Left cardiac atrium (tissue), 4 donors: ENCODE measurements at regions not wholly inside any gene's neighbourhood (a gene's known extent, or its start where the extent isn't known, plus 50 kb on each side); places are given as distances from the start of the nearest gene placed in this dataset.
A peak's percentile ranks its signal among the peaks of the same experiment; 100 is the strongest.

Experiments
- ATAC-seq, 2 donors: fragments of 200-7000 bp; cut with Tn5 transposase; one replicate each; pipeline ENCODE4 v1.9.1; 2020; ENCODE audit warnings: mild to moderate bottlenecking in 2 of 2, moderate library complexity in 2 of 2
- DNase-seq: peaks from one replicate; pipeline ENCODE4 v3.0.0-alpha.2; 2020
- intact Hi-C, 2 donors: fragments of 100-400 bp; cut with DNase I; formaldehyde crosslinking; loops; one replicate each; pipeline versions ENCODE4 v1.14.1 to v1.15.1; 2022 to 2023
- donor health status: DM: no; HTN: yes; CAD: no.
- donor health status: DM: no; HTN: yes; CAD: no; lungs with severe emphysema.
- donor health status: DM: yes; HTN: yes; CAD: no.
- donor health status: Dilated cardiomyopathy.

DNA sequence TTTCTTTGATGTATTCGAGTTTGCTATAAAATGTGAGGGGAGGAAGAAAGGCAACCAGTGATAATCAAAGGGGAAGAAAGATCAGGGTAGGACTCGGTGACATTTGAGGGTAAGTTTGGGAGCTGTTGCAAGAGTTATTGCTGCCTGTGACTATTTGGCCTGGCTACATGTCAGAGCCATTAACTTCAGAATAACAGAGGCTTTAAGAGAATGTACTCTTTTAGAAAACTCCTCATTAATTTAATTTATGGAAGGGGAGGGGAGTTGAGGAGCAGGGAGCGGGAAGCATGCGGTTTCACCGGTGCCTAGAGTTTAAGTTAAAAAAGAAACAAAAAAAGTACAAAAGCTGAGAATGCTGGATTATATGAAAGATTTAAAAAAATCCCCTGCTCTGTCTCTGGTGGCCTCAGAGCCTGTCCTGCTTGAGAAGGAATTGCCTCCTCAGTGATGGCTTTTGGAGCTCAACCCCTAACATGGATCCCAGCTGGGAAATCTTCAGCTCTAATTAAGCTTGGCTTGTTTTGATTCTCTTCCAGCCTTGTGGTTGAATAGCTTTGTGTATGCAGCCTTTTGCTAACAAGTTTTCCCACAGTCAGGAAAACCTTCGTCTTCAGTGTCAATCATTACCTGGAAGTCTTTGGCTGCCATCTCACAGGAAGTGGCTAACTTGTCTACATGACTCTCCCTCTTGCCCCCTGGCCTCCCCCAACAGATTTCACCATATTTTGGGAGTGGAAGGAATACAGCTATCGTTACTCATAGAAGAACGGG is 238.2 kb downstream of the SOX4 start:
- intact Hi-C loops = no loop called here
- DNase-seq (no peak), ATAC-seq (no peak)

DNA sequence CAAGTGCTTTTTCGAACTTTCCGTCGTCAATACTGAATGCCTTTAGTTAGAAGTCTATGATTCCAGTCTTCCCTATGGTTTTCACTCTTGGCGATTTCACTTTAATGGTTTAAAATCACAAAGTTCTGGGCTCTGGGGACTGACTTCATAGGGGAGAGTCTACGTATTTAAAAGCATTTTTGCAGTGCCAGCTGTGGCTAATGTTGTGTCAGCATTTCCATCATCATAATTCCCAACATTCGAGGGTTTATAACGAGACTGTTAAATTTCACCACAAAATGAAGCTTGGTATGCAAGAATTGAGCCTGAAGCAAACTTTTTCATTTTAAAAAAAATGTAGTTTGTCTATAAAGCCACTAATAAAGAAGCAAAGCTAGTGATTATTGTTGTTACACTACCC is 242.7 kb downstream of the SOX4 start:
- ATAC-seq (no peak), DNase-seq (no peak)
- intact Hi-C loops = no loop called here

DNA sequence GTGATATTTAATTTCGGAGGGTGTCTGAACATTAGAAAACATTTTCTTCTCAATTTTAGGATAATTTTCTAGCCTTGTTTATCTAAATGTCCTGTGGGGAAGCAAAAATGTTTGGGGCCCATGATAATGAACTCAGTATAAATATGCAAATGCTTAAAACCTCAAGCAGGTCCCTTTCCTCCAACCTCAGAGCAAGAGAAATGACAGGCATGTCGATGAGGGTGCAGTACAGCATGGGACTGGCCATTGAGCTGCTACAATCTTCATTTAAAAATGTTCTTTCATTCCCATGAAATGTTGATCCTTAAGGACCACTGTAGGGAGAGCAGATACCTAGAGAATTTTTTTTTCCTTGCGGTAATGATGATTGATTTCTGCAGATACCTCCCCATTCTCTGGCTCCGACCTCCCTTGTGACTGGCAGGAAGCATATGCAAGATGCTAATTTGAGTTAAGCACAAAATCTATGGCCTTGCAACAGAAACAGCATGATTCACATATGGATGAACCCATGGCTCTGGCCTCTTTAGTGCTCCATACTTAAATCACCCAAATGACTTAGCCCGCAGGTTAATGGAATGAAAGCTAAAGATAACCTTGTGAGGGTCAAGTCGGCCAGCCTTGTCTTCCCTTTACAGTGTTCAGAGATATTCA is 243.3 kb downstream of the SOX4 start:
- no peak for DNase-seq
- intact Hi-C loops = no loop called here
- no peak for ATAC-seq

DNA sequence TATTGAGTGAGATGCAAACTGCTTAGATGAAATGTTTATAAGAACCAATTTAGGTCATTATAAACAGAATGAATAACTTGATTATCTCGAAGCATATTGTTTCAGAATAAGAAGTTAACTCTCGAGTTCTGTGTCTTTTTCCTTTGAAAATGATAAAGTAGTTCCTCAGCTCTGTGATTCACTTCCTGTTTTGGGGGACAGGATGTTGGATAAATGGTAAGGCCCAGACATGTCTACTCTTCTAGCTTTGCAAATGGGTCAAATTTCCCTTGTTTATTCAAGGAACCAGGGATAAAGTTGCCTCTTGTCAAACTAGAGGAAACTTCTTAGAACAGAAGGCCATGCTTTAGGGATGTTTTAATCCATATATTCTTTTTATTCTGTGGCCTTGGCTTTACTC is 246.9 kb downstream of the SOX4 start:
- DNase-seq = no peak
- intact Hi-C loops = no loop called here
- peak in 1 of 2 donors; percentile 20 for ATAC-seq

DNA sequence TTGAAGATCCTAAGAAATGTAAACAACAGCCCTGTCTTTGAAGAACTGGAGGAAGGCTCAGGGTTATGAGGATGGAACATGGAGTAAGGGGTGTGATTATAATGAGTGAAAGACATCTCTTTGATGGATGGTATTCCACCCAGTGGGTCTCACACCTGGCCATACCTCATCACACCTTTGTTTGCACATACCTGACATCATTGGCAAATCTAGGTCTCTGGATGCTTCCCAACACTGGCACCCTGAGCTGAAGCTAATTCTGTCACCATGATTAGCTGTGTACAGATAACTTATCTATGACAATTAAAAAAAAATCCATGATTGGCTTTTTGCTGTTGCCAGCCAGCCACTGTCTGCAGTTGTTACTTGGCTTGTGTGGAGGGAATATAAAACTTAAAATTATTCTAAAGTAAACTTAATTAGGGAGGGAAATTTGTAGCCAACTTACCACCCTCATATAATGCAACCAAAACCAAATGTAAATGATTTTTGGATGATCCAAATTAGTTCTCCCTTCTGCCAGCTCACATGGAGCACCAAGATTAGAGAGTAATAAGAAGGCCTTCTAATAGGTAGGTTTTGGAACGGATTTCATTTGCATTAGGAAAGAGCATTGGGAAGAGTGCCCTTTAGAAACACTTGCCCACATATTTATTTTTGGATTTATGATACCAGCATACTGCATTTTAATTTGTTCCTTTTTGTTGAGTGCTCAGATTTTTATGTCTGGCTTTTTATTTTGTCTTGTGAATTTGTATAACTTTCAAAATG is 249.5 kb downstream of the SOX4 start:
- intact Hi-C loops = no loop called here
- no peak for DNase-seq

DNA sequence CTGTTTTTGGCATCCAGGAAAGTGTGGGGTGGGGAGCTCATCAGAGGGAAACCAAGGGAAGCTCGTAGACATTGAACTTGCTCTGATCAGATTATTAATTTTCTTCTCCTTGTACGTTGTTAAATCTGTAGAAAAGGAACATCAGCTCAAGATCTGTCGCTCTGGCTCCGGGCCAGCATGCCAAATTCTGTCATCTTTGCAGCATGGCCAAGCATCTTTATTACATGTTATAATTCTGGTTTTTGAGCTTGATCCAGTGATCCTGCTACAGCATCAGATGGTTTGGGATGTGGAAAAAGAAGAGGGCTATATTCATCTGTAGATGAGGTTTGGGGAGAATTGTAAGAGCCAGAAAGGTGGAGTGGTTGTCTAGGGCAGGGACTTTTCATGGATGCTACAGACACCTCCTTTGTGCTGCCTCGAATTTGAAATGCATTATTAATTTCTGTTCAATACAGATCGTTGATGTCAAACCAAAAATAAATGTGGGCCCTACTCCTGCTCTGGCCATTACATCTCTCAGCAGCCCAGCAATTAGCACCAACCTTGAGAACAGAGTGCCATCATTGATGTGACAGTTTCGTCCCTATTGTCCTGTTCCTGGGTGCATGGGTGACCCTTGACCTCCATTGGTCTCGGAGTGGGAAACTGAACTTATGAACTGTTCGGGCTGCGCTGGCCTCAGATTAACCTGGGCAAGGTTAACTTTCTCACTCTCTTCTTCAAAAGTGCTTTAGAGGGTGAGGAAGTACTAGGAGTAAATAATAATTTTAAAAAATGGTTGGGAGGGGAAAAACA is 250.8 kb downstream of the SOX4 start:
- intact Hi-C loops = no loop called here
- no peak for ATAC-seq
- no peak for DNase-seq

More for the DNA sequence above, 249.5 kb downstream of the SOX4 start:
- no peak for ATAC-seq

DNA sequence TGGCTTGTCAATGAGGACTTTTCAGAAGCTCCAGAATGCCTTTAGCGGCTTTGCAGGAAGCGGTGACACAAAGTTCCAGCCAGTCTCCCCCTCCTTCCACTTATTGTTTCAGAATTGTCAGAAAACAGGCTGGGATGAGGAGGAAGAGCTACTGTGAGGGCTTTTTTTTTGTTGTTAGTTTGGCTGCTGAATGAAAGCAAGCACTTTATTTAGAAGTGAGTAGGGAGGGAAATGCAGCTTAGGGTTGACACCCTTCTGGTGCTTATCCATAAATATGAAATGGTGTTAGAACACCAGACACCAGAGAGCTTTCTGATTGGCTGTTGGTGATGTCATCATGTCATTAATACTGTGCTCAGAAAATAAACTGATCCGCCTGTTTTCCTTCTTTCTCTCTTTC is 251.5 kb downstream of the SOX4 start:
- ATAC-seq (peak; percentile 79 to 83), DNase-seq (no peak)
- intact Hi-C loops = no loop called here

DNA sequence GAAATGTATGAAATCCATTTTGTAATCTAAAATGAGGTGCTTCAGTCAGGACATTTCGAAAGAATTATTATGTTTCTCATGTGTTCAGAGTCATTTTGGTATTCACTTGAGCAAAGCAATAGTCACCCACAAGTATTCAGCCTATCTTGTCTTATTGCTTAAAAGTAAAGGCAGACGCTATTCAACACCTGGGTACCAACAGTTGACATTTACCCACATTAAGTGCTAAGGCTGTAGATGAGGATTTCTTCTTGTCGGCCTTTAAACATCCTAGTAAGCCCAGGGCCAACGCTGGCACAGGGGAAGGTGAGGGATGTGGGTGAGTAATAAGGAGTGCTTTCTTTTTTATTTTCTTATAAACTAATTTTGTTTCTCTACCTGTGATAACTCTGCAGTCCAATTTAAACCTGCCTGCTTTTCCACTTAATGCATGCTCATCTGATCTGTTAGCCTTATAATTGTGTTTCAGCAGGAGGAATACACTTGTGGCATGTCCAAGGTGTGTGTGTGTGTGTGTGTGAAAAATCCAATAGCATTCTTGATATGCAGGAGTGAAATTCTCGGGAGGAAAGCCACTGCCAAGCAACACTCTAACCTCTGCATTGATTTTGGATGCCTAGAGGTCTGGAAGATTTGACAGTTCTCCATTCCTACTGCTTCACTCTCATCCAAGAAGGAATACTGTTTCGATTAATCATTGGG is 252.0 kb downstream of the SOX4 start:
- intact Hi-C loops = no loop called here

DNA sequence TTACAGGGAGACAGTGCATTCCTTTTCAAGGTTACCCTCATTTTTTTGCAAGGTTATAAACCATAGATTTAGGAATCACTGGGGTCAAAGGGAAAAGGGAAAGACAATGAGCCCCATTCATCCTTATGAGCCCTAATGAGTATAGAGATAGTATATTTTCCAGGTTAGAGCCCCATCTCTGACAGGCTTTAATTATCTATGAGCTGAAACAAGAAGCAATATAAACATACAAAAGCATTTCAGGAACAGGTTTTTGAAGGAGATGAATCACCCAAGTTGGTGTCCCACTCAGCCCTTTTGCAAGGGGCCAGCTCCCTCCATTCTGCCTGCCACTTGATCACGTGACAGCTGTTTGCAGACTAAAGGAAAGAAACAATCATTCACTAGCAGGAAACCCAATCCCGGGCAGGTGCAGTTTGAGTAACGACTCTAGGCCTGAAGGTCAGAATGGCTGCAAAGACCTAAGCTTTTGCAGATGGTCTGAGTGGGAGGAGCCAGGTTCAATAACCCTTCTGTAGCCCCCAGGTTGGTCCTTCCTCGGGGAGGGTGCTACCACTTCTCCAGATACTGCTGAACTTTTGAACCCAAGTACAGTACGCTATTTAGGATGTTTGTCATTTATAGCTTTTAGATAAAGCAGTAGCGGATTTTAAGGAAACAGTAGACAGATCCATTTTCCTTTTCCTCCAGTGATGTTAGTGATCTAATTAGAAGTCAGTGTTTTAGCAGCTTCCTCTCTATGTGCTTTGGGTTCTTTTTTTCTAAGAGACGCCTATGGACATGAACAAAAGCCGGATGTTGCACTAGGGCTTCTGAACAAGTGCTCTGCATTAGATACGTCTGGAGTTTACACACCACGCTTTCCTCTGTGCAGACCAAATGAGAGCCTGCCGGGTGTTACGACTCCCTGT is 253.2 kb downstream of the SOX4 start:
- peak in 1 of 2 donors; percentile 42 for ATAC-seq
- DNase-seq = no peak
- intact Hi-C loops = no loop called here

More for the DNA sequence above, 252.0 kb downstream of the SOX4 start:
- no peak for DNase-seq
- ATAC-seq = peak; percentile 14 to 31

DNA sequence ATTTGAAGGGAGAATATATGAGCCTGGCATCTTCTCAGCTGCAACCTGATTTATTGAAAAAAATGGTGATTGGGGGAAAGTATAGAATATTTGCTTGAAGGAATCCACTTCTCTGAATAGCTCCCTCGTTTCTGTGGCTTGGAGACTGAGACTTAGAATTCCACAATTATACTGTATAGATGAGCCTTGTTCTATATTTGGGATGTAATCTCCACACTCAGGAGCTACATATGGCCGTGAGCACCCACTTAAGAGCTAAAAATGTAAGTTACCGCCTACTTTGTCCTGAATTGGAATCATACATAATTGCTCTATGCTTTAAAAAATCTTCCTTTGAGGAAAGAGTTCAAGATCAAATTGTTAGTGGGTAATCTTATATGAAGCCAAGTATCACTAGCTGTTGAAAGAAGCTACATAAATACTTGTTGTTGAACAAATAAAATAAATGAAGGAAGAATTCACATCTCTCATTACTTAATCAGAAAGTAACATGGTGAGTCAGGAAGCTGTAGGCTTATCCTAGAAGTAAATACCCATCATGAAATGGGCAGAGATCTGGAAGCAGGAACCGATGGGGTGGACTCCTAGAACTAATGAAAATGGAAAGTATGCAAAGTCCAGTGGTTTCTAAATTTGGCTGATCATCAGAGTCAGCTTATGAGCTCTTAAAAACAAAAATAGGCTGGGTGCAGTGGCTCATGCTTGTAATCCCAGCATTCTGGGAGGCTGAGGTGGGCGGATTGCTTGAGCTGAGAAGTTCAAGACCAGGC is 254.3 kb downstream of the SOX4 start:
- ATAC-seq = no peak
- intact Hi-C loops = no loop called here
- DNase-seq = no peak

DNA sequence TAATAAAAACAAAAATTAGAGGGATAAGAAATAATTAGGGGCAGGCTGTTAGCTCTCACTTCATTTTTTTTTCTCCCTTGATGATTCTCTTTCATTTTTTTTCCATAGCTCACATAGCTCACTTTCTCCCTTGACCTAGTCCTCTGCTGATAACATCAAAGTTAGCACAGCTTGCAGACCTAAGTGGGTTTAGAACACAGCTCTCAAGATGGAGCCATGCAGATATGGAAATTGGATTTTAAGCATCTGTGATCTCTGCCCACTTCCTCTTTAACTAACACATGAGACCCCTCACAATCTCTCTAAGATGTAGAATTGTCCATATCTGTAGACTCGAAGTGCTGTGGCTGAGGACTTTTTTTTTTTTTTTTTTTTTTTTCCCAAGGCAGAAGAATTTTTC is 257.1 kb downstream of the SOX4 start:
- intact Hi-C loops = no loop called here
- ATAC-seq (no peak), DNase-seq (no peak)

DNA sequence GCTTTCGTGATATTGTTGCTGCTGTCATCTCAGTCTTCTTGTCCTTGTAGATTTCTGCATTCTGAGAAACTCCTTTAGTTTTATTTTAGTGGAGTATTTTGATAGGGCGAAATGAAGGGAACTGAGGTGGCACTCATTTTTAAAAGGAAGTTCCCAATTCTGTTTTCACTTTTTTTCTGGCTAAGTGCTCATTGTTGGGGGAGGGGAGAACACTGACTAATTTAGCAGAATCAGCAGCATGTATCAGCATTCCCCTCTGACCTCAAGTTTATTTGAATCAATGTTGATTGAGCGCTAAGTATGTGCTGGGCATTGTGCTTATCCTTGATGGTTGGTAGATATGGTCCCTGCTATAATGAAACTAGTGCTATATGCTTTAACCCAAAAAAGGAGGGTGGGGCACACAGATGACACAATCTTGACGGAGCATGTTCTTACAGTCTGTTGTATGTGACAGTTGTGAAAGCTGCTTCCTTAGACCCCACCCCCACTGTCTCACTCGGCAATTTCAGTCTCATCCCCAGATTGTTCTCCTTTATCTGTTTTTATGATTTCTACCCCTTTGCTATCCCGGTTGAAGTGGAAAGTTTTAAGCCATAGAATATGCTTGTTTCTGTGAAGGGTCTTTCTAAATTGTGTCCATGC is 262.4 kb downstream of the SOX4 start:
- intact Hi-C loops = no loop called here
- DNase-seq = no peak
- ATAC-seq = peak in 1 of 2 donors; percentile 32

DNA sequence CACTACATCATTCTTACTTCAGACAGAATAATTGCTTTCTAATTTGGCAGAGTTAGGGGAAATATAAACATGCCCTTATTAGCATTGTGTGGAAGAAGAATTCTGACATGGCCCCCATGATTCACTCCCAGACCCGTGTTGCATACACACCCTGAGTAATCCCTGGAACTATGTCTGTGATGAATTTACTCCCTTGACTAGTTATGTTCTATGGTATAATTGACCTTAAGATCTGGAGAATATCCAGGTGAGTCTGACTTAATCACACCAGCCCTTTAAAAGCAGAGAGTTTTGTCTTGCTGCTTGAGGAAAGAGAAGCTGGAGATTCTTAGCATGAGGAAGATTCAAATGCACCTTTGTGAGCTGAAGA is 262.9 kb downstream of the SOX4 start:
- ATAC-seq (peak in 1 of 2 donors; percentile 87), DNase-seq (no peak)
- intact Hi-C loops = no loop called here

DNA sequence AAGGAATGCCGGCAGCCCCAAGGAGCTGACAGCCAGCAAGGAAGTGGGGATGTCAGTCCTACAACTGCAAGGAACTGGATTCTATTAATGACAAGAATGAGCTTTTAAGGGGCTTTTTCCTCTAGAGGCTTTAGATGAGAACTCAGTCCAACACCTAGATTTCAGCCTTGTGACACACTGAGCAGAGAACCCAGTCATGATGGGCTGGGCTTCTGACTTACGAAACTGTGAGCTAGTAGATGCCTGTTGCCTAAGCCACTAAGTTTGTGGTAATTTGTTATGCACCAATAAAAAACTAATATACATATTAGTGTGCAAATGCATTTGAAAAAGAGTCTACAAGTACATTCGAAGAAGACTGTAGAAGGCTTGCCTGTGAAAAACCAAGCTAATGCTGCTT is 263.3 kb downstream of the SOX4 start:
- intact Hi-C loops = no loop called here
- DNase-seq (no peak), ATAC-seq (peak in 1 of 2 donors; percentile 39)

DNA sequence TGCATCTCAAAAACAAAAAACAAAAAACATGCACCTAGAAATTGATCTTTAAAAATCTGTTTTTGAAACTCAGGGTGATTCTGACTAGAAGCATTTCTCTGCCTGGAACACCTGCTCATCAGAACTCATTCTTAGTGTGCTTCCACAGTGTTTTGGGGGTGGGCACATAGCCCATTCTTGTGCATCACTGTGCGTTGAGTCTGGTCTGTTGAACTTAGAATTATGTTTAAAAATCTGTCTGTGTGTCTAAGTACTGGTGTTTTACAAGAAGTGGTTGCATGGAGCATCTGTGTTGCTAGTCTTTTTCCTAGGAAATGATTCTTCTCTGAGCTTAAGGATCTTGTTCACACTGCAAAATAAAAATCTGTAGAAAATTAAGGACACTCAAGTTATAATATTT is 264.5 kb downstream of the SOX4 start:
- ATAC-seq = no peak
- intact Hi-C loops = no loop called here
- DNase-seq = no peak

DNA sequence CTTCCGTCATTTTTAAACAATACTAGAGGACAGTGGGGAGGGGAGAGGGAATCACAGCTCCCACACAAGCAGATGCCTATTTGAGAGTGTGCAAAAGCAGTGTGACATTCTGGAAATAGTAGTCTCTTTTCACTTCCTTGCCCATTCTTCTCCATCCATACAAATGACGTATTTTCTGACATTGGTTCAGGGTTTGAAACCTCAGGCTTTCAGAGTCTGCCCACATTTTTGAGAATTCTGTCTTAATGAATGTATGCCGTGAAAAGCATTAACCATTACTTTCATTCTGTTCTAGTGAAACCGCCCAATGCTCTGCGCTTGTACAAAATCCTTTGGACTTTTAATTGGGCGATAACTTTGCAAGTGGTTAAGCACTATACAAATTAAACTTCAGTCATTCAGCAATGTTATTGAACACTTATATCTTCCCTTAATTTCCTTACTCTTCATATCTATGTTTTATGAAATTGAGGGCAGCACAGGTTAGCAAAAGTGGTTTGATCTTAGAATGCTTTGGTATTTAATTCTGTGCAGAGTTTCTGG is 265.7 kb downstream of the SOX4 start:
- ATAC-seq (no peak), DNase-seq (no peak)
- intact Hi-C loops = no loop called here
